HUES64 (cell line): ENCODE measurements at regions not wholly inside any gene's neighbourhood (a gene's known extent, or its start where the extent isn't known, plus 50 kb on each side); places are given as distances from the start of the nearest gene placed in this dataset.

Experiments used
- H3K27ac ChIP-seq: 2 replicates; pipeline ENCODE4 v1.7.0; 2013; ENCODE audit warnings: low read depth, low read length, inconsistent platforms
- H3K27me3 ChIP-seq: 2 replicates; pipeline ENCODE4 v1.6.1; 2013; ENCODE audit warnings: mild to moderate bottlenecking, low read length; ENCODE audit not compliant: insufficient read depth
- H3K36me3 ChIP-seq: 2 replicates; pipeline ENCODE4 v1.6.1; 2013; ENCODE audit warnings: mild to moderate bottlenecking, low read length; ENCODE audit not compliant: insufficient read depth
- H3K4me1 ChIP-seq: 2 replicates; pipeline ENCODE4 v1.6.1; 2013; ENCODE audit warnings: mild to moderate bottlenecking, low read length, moderate library complexity; ENCODE audit not compliant: insufficient read depth
- H3K4me3 ChIP-seq: 2 replicates; pipeline ENCODE4 v1.5.1; 2013; ENCODE audit warnings: mild to moderate bottlenecking, low read length, moderate library complexity
- H3K9ac ChIP-seq: 2 replicates; pipeline ENCODE4 v1.6.1; 2013; ENCODE audit warnings: mild to moderate bottlenecking, low read depth, low read length
- H3K9me3 ChIP-seq: 2 replicates; pipeline ENCODE4 v1.6.1; 2013; ENCODE audit warnings: low read depth, low read length; ENCODE audit not compliant: insufficient read depth
- WGBS: fragments of 150-250, 120-280 bp; methylation state at CpG from one replicate; pipeline ENCODE4 v1.1.7; 2013; ENCODE audit warnings: missing lambda C conversion rate; 5-methylcytosine and 5-hydroxymethylcytosine counted together

GRCh38 chr13:87128036-87128435, 543.1 kb upstream of the SLITRK5 start:
- Histone ChIP-seq H3K9me3 (no peaks in the 10 kb centered on the region), H3K4me3 (no peak overlapping the region), H3K27ac (no peak overlapping the region), H3K27me3 (peaks cover 19% of the 10 kb centered on the region), H3K36me3 (no peaks in the 10 kb centered on the region), H3K4me1 (peaks cover 42% of the 10 kb centered on the region; the same call in 1 of the 2 replicates), H3K9ac (no peak overlapping the region)

GRCh38 chr13:87128491-87128890, 542.7 kb upstream of the SLITRK5 start:
- Histone ChIP-seq H3K9ac (no peak overlapping the region), H3K4me3 (no peak overlapping the region)
- WGBS = 91% methylated on average over 2 of the region's 2 CpGs

GRCh38 chr13:87129602-87130300, 541.4 kb upstream of the SLITRK5 start:
- H3K27ac ChIP-seq = no peak overlapping the region

More at GRCh38 chr13:87128491-87128890, 542.7 kb upstream of the SLITRK5 start:
- Histone ChIP-seq H3K4me1 (peaks cover 42% of the 10 kb centered on the region; the same call in 1 of the 2 replicates), H3K27ac (0 out of 2 replicates have a peak overlapping the region, but pooled peaks have one; percentile 7), H3K9me3 (no peaks in the 10 kb centered on the region), H3K36me3 (no peaks in the 10 kb centered on the region), H3K27me3 (peaks cover 19% of the 10 kb centered on the region)

GRCh38 chr13:87130423-87130822, 540.7 kb upstream of the SLITRK5 start:
- no peak overlapping the region for H3K27ac ChIP-seq
- H3K4me3 ChIP-seq = no peak overlapping the region
- peaks cover 27% of the 10 kb centered on the region; the same call in 1 of the 2 replicates for H3K4me1 ChIP-seq
- no peak overlapping the region for H3K9ac ChIP-seq
- no peaks in the 10 kb centered on the region for H3K36me3 ChIP-seq
- no peaks in the 10 kb centered on the region for H3K9me3 ChIP-seq
- H3K27me3 ChIP-seq = peaks cover 19% of the 10 kb centered on the region

More at GRCh38 chr13:87129602-87130300, 541.4 kb upstream of the SLITRK5 start:
- no peaks in the 10 kb centered on the region for H3K9me3 ChIP-seq
- H3K9ac ChIP-seq = no peak overlapping the region
- 97% methylated on average over 2 of the region's 2 CpGs for WGBS
- H3K27me3 ChIP-seq = peaks cover 19% of the 10 kb centered on the region
- peaks cover 32% of the 10 kb centered on the region; the same call in 1 of the 2 replicates for H3K4me1 ChIP-seq
- no peaks in the 10 kb centered on the region for H3K36me3 ChIP-seq
- H3K4me3 ChIP-seq = no peak overlapping the region

DNA sequence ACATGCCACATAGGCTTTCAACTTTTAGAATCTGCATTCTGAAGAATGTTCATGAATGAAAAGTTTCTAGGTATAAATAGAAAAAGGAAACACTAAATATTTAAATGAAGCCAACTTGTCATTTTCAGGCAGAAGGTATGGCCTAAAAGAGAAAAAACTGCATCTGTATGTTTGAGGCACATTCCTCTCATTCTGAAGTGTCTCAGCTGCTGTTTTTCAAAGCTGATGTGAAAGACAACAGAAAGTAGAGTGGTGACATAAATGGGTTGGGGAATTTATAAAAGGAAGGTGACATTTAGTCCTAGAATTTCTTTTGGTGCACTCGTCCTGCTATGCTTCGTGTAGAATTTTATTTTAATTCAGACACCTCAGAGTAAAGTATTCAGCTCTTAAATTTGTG, 539.6 kb upstream of the SLITRK5 start:
- peaks cover 27% of the 10 kb centered on the region; the same call in 1 of the 2 replicates for H3K4me1 ChIP-seq
- peaks cover 17% of the 10 kb centered on the region for H3K27me3 ChIP-seq
- no peaks in the 10 kb centered on the region for H3K36me3 ChIP-seq
- H3K9me3 ChIP-seq = no peaks in the 10 kb centered on the region
- no peak overlapping the region for H3K4me3 ChIP-seq
- WGBS = 56% methylated on average over 1 of the region's 2 CpGs
- H3K9ac ChIP-seq = no peak overlapping the region
- no peak overlapping the region for H3K27ac ChIP-seq

- no peak overlapping the region for H3K9ac ChIP-seq
- no peaks in the 10 kb centered on the region for H3K36me3 ChIP-seq
- H3K4me1 ChIP-seq = no peaks in the 10 kb centered on the region
- no peak overlapping the region for H3K27ac ChIP-seq
- WGBS = 94% methylated on average over 3 of the region's 3 CpGs
- H3K9me3 ChIP-seq = no peaks in the 10 kb centered on the region
- H3K27me3 ChIP-seq = no peaks in the 10 kb centered on the region
- no peak overlapping the region for H3K4me3 ChIP-seq
Observed at GRCh38 chr13:87138866-87139265, 532.3 kb upstream of the SLITRK5 start.

- no peak overlapping the region for H3K9ac ChIP-seq
- H3K27me3 ChIP-seq = no peaks in the 10 kb centered on the region
- no peak overlapping the region for H3K27ac ChIP-seq
- no peaks in the 10 kb centered on the region for H3K36me3 ChIP-seq
- no peaks in the 10 kb centered on the region for H3K9me3 ChIP-seq
- no peaks in the 10 kb centered on the region for H3K4me1 ChIP-seq
- no peak overlapping the region for H3K4me3 ChIP-seq
Observed at GRCh38 chr13:87147076-87147475, 524.1 kb upstream of the SLITRK5 start.

DNA sequence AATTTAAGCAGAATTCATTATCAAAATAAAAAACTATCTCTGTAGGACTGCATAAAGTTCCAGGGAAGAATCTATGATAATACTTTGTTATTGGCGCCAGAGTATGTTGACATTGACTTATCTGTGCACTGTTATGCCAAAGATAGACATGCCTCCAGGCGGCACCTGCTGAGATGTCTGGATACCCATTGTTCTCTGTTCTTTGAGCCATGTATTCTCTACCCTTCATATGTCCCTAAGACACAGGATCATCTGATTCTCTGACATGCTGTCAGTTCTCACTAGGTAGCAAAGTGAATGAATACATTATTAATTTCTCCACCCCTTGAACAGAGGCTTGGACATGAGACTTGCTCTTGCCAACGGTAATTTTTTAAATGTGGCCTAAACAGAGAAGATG, 517.8 kb upstream of the SLITRK5 start:
- Histone ChIP-seq H3K27ac (no peak overlapping the region), H3K4me3 (no peak overlapping the region), H3K36me3 (no peaks in the 10 kb centered on the region), H3K9ac (no peak overlapping the region), H3K4me1 (no peaks in the 10 kb centered on the region), H3K9me3 (peaks cover 18% of the 10 kb centered on the region; the same call in 1 of the 2 replicates), H3K27me3 (no peaks in the 10 kb centered on the region)
- 96% methylated on average over 3 of the region's 3 CpGs for WGBS

DNA sequence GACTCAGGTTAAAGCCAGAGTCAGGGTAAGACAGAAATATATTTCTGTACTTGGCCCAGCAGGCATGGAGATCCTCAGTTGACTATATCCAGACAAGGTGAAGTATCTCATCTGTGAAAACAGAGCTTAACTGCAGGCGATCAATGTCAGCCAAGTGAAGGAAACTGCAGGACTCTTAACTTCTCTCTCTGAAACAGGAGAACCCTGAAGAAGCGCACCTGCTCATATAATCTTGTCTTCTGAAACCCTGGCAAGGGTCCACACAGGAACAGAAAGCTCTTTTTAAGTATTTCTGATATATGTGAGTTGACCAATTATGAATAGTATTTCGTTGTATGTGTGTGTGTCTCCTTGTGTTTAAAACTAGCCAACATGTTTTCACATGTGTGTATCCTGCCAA, 504.8 kb upstream of the SLITRK5 start:
- WGBS = 89% methylated on average over 3 of the region's 3 CpGs
- H3K36me3 ChIP-seq = no peaks in the 10 kb centered on the region
- no peak overlapping the region for H3K9ac ChIP-seq
- no peaks in the 10 kb centered on the region for H3K27me3 ChIP-seq
- no peaks in the 10 kb centered on the region for H3K9me3 ChIP-seq
- no peak overlapping the region for H3K27ac ChIP-seq
- H3K4me1 ChIP-seq = no peaks in the 10 kb centered on the region
- H3K4me3 ChIP-seq = no peak overlapping the region

DNA sequence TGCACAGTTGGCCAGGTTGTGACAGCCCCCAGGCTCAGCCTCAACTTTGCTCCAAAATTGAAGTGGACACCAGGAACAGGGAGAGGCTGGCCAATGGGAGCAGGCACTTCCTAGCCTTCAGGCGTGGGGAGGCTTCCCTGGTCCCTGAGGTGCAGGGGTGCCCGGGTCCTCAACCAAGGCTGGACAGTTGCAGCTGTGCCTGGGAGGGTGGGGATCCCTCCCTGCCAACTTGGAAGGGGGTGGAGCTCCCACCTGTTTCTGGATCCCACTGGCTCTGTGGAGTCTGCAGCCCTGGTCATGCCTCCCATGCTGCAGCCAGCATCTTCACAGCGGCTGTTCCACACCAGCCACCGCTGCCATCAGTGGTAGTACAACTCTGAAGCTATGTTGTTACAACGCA, 502.8 kb upstream of the SLITRK5 start:
- Histone ChIP-seq H3K9me3 (no peaks in the 10 kb centered on the region), H3K9ac (no peak overlapping the region), H3K27me3 (no peaks in the 10 kb centered on the region), H3K36me3 (no peaks in the 10 kb centered on the region), H3K4me3 (no peak overlapping the region), H3K4me1 (no peaks in the 10 kb centered on the region), H3K27ac (no peak overlapping the region)
- WGBS = 98% methylated on average over 5 of the region's 5 CpGs

- Histone ChIP-seq H3K4me3 (no peak overlapping the region), H3K4me1 (no peaks in the 10 kb centered on the region)
- no CpG with 5 or more reads among the region's 2 CpGs for WGBS
Observed at GRCh38 chr13:87169337-87169736, 501.8 kb upstream of the SLITRK5 start.

More at GRCh38 chr13:87169337-87169736, 501.8 kb upstream of the SLITRK5 start:
- H3K27me3 ChIP-seq = no peaks in the 10 kb centered on the region
- H3K27ac ChIP-seq = no peak overlapping the region
- no peaks in the 10 kb centered on the region for H3K9me3 ChIP-seq
- H3K9ac ChIP-seq = no peak overlapping the region
- no peaks in the 10 kb centered on the region for H3K36me3 ChIP-seq
